Left ventricle myocardium superior (tissue), 1 donor: ENCODE measurements at regions not wholly inside any gene's neighbourhood (a gene's known extent, or its start where the extent isn't known, plus 50 kb on each side); places are given as distances from the start of the nearest gene placed in this dataset.

Source experiments
- ATAC-seq: fragments of 200-7000 bp; cut with Tn5 transposase; one replicate; pipeline ENCODE4 v1.9.1; 2020; ENCODE audit warnings: mild to moderate bottlenecking, moderate library complexity
- DNase-seq: peaks from one replicate; pipeline ENCODE4 v3.0.0-alpha.2; 2020
- intact Hi-C: fragments of 100-400 bp; cut with micrococcal nuclease; formaldehyde crosslinking; loops from one replicate; pipeline ENCODE4 v1.11.0; 2022
- donor health status: DM: no; HTN: yes; CAD: no; lungs with severe emphysema.

GRCh38 chr16:86195863-86196630, 297.1 kb downstream of the IRF8 start:
- intact Hi-C loops, result no loop called here
- ATAC-seq (peak; percentile 83), DNase-seq (no peak)

GRCh38 chr16:86196687-86197391, 297.9 kb downstream of the IRF8 start:
- intact Hi-C loops, result no loop called here
- ATAC-seq (no peak), DNase-seq (no peak)

GRCh38 chr16:86198206-86199118, 299.5 kb downstream of the IRF8 start:
- no peak for ATAC-seq
- intact Hi-C loops, result no loop called here
- no peak for DNase-seq

- ATAC-seq, result no peak
- intact Hi-C loops, result no loop called here
- DNase-seq, result no peak
Measured at GRCh38 chr16:86199182-86199581, 300.2 kb downstream of the IRF8 start.

GRCh38 chr16:86199871-86200695, 301.1 kb downstream of the IRF8 start:
- DNase-seq, result no peak
- intact Hi-C loops, result no loop called here
- ATAC-seq, result no peak

GRCh38 chr16:86200722-86201121, 301.8 kb downstream of the IRF8 start:
- DNase-seq, result no peak
- ATAC-seq, result no peak
- intact Hi-C loops, result no loop called here

- intact Hi-C loops, result no loop called here
- DNase-seq, result no peak
- ATAC-seq, result no peak
Measured at GRCh38 chr16:86201746-86202145, 302.8 kb downstream of the IRF8 start.

GRCh38 chr16:86202267-86202666, 303.3 kb downstream of the IRF8 start:
- DNase-seq, result no peak
- no peak for ATAC-seq
- intact Hi-C loops, result no loop called here

GRCh38 chr16:86202760-86203426, 303.9 kb downstream of the IRF8 start:
- no peak for DNase-seq
- ATAC-seq, result no peak
- intact Hi-C loops, result no loop called here

- ATAC-seq (no peak), DNase-seq (no peak)
- intact Hi-C loops, result no loop called here
Measured at GRCh38 chr16:86203557-86204275, 304.8 kb downstream of the IRF8 start.

GRCh38 chr16:86205521-86206245, 304.6 kb upstream of the FOXF1 start:
- DNase-seq, result no peak
- intact Hi-C loops, result no loop called here
- no peak for ATAC-seq

GRCh38 chr16:86207350-86207749, 303.0 kb upstream of the FOXF1 start:
- ATAC-seq (no peak), DNase-seq (no peak)
- intact Hi-C loops, result no loop called here

- ATAC-seq, result no peak
- intact Hi-C loops, result no loop called here
- no peak for DNase-seq
Measured at GRCh38 chr16:86209202-86209601, 301.1 kb upstream of the FOXF1 start.

GRCh38 chr16:86210403-86211193, 299.7 kb upstream of the FOXF1 start:
- DNase-seq (no peak), ATAC-seq (no peak)
- intact Hi-C loops, result no loop called here

GRCh38 chr16:86211265-86211664, 299.1 kb upstream of the FOXF1 start:
- intact Hi-C loops, result no loop called here
- DNase-seq, result no peak
- no peak for ATAC-seq

GRCh38 chr16:86211800-86212199, 298.5 kb upstream of the FOXF1 start:
- no peak for ATAC-seq
- no peak for DNase-seq
- intact Hi-C loops, result no loop called here
